ENCODE measurements at regions not wholly inside any gene's neighbourhood (a gene's known extent, or its start where the extent isn't known, plus 50 kb on each side); places are given as distances from the start of the nearest gene placed in this dataset.

DNA sequence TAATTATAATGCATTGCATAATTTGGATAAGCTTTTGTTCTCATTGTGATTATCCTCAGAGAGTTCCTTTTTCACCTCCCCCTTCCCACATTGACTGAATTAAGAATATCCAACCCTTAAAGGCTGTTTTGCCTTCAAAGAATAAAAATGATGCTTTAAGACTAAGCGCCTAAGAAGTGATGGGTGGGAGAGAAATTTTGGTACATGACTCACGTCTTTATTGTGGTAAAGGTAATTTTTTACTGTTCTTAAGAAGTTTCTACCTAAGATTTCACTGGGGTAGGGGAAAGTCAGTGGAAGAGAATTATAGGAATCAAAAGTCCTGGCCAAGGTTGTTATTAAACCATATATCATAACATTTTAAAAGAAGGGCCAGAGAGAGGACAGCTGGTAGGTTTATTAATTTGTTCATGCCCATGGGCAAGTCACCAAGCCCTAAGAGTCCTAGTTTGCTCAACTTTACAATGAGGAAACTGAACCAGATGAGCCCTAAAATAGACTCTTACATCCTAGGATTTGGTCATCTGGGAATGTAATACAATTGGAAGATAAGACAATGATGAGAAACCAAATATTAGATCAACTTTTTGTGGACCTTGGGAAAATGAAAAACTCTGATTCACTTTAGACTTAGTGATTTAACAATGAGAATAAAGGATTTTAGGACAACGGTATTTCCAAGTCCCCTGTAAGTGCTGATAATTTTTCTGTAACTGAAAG is 101.1 kb upstream of the RASGRP1 start:
- TF ChIP-seq CTCF (IDR thresholded peaks at IDR 0.05; ENCODE audit: control insufficient read depth, insufficient read depth, low read depth, low read length, missing control alignments), result no peak
- no peak for DNase-seq (ENCODE audit: low read depth)
- H3K4me3 ChIP-seq (ENCODE audit: control insufficient read depth, low read depth, low read length), result no peak overlapping the region

DNA sequence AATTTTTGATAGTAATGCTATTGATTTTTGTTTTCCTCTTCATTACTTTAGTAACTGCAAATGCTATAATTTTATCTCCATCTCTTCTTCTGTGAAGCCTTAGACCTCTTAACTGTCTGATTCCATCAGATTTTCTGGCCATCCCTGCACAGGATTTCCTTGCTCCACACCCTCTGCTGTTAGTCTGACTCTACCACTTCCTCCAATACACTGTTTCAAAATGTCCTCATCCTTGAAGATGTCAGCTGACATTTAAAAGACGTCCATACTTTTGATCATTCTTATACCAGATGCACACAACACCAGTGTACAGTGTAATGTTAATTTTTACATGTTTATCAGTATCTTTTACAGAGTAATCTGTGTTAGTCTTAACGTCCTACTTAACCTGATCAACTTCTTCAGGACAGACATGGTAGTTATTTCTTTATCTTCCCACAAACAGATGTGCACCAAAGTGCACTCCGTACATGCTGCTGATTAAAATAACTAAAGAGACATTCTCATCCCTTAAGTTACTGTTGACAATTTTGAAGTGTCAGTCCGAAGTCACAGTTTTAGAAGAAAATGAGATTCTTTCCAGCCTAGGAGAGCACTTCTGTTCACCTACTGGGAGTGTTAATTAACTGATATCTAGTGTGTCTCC is 102.4 kb upstream of the RASGRP1 start:
- no peak for DNase-seq (ENCODE audit: low read depth)
- no peak overlapping the region for H3K4me3 ChIP-seq (ENCODE audit: control insufficient read depth, low read depth, low read length)
- no peak for TF ChIP-seq CTCF (IDR thresholded peaks at IDR 0.05; ENCODE audit: control insufficient read depth, insufficient read depth, low read depth, low read length, missing control alignments)

DNA sequence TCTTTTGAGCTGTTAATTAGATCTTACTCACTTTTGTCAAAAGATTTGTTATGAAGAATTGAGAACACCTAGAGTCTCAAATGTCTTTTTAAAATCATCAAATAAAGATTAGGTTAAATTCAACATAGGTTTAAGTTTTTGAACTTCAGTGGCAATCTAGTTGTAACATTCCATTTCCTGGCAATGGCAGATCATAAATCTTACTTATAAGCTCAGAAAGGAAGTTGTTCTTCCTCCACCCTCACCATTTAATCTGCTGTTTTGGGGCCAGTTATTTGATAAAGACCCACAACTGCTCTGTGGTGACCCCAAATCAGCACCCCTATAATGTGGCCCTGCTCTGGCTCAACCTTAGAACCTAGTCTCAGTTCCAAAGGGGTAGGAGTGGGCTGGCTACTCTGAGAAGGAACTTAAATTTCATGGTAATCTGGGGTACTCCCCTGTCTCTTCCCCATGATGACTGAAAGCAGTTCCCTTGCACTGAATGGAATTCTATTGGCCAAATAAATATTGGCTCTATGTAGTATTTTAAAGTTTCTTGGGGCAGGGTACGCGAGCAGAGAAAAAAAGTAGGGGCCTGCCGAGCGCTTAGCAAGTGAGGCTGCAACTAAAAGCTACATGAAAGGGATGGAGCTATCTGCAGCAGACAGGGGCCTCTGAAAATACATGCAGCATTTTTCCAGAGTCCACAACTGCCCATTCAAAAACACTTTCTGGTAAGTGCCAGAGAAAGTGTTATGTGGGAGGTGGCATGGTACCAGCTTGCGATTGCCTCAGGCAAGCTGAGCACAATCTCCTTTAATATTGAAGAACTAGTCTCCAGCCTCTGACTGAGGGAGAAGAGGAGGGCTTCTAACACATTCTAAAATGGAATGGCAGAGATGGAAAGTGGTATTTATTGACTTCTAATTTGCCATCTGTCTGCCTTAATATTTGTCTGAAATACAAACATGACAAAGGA is 103.6 kb upstream of the RASGRP1 start:
- no peak overlapping the region for H3K4me3 ChIP-seq (ENCODE audit: control insufficient read depth, low read depth, low read length)
- no peak for TF ChIP-seq CTCF (IDR thresholded peaks at IDR 0.05; ENCODE audit: control insufficient read depth, insufficient read depth, low read depth, low read length, missing control alignments)
- no peak for DNase-seq (ENCODE audit: low read depth)

- DNase-seq (ENCODE audit: low read depth), result no peak
- H3K4me3 ChIP-seq (ENCODE audit: control insufficient read depth, low read depth, low read length), result no peak overlapping the region
- TF ChIP-seq CTCF (IDR thresholded peaks at IDR 0.05; ENCODE audit: control insufficient read depth, insufficient read depth, low read depth, low read length, missing control alignments), result no peak
These were observed 104.3 kb upstream of the RASGRP1 start for GRCh38 chr15:38668898-38669391.

GRCh38 chr15:38670128-38671005 is 105.8 kb upstream of the RASGRP1 start:
- no peak for DNase-seq (ENCODE audit: low read depth)
- no peak for TF ChIP-seq CTCF (IDR thresholded peaks at IDR 0.05; ENCODE audit: control insufficient read depth, insufficient read depth, low read depth, low read length, missing control alignments)
- H3K4me3 ChIP-seq (ENCODE audit: control insufficient read depth, low read depth, low read length), result no peak overlapping the region

Data from AG09309 (cell line).